H1 (cell line): ENCODE measurements at regions not wholly inside any gene's neighbourhood (a gene's known extent, or its start where the extent isn't known, plus 50 kb on each side); places are given as distances from the start of the nearest gene placed in this dataset.

Experiments used
- CTCF ChIA-PET: fragments of 300-600 bp; sonication (Branson Sonifier 250); formaldehyde crosslinking; loops from one replicate; lab custom pipeline; 2021; ENCODE audit not compliant: partially characterized antibody; lab: Charles Lee
- POLR2A ChIA-PET: fragments of 300-600 bp; sonication (Branson Sonifier 250); formaldehyde crosslinking; loops from one replicate; lab custom pipeline; 2021; ENCODE audit warnings: inconsistent platforms; ENCODE audit not compliant: partially characterized antibody; lab: Charles Lee
- DNase-seq, 2 experiments: peaks; one replicate each; pipeline versions ENCODE4 v3.0.0 to v3.0.0-alpha.2; 2010 to 2022; ENCODE audit warnings: low spot score in 2 of 2, low read depth in 1 of 2, mixed read lengths in 1 of 2
- FAIRE-seq: peaks from 2 replicates; lab custom pipeline; 2011; peaks lifted over from hg19 to GRCh38; lab: Jason Lieb, UNC
- H2AFZ ChIP-seq: 2 replicates; pipeline ENCODE4 v1.8.1; 2012; ENCODE audit warnings: low read length, inconsistent platforms
- H2AK5ac ChIP-seq: 2 replicates; pipeline ENCODE4 v1.6.1; 2013; ENCODE audit warnings: low read depth, low read length
- H2BK120ac ChIP-seq: replicated peaks from 2 replicates; pipeline ENCODE3; 2013; ENCODE audit warnings: low read depth, low read length, inconsistent platforms
- H2BK12ac ChIP-seq: 2 replicates; pipeline ENCODE4 v1.6.1; 2013; ENCODE audit warnings: low read depth, low read length
- H2BK15ac ChIP-seq: 2 replicates; pipeline ENCODE4 v1.6.1; 2013; ENCODE audit warnings: low read length
- H2BK20ac ChIP-seq: 2 replicates; pipeline ENCODE4 v1.6.1; 2013; ENCODE audit warnings: low read length
- H2BK5ac ChIP-seq: 2 replicates; pipeline ENCODE4 v1.6.1; 2013; ENCODE audit warnings: low read depth, low read length
- H3K14ac ChIP-seq: 2 replicates; pipeline ENCODE4 v1.6.1; 2013; ENCODE audit warnings: inconsistent platforms; ENCODE audit not compliant: insufficient read length
- H3K18ac ChIP-seq: 2 replicates; pipeline ENCODE4 v1.6.1; 2013; ENCODE audit warnings: low read length; ENCODE audit errors: extremely low read depth
- H3K23ac ChIP-seq: 2 replicates; pipeline ENCODE4 v1.6.1; 2013; ENCODE audit warnings: inconsistent platforms; ENCODE audit not compliant: insufficient read length
- H3K23me2 ChIP-seq: 2 replicates; pipeline ENCODE4 v1.6.1; 2013; ENCODE audit warnings: low read depth, low read length
- H3K27ac ChIP-seq: 2 replicates; pipeline ENCODE4 v1.6.1; 2011; ENCODE audit warnings: low read depth, low read length, inconsistent platforms
- H3K27me3 ChIP-seq, 4 experiments: replicated peaks in 1 of 4; 1 replicate in 1 of 4; 2 replicates in 3 of 4; pipeline versions ENCODE4 v1.6.1 to v1.8.1; 2011 to 2013; ENCODE audit warnings: low read length in 3 of 4, mild to moderate bottlenecking in 3 of 4, inconsistent platforms in 2 of 4, mixed read lengths in 2 of 4, moderate library complexity in 1 of 4; ENCODE audit not compliant: control insufficient read depth in 3 of 4, insufficient read depth in 3 of 4; ENCODE audit errors: extremely low read depth in 1 of 4
- H3K36me3 ChIP-seq, 4 experiments: 2 replicates each; pipeline versions ENCODE4 v1.6.1 to v1.8.1; 2011 to 2013; ENCODE audit warnings: mild to moderate bottlenecking in 4 of 4, low read length in 3 of 4, moderate library complexity in 2 of 4, control low read depth in 1 of 4, inconsistent platforms in 1 of 4; ENCODE audit not compliant: insufficient read depth in 4 of 4, control insufficient read depth in 2 of 4
- H3K4ac ChIP-seq: replicated peaks from 2 replicates; pipeline ENCODE3; 2013; ENCODE audit warnings: low read length, low read depth, mixed read lengths, inconsistent platforms; ENCODE audit not compliant: insufficient read length
- H3K4me1 ChIP-seq, 4 experiments: replicated peaks in 1 of 4; 1 replicate in 1 of 4; 2 replicates in 3 of 4; pipeline versions ENCODE4 v1.6.1 to v1.8.1; 2011 to 2013; ENCODE audit warnings: low read length in 3 of 4, inconsistent platforms in 2 of 4, mixed read lengths in 1 of 4; ENCODE audit not compliant: insufficient read depth in 4 of 4, control insufficient read depth in 3 of 4
- H3K4me2 ChIP-seq, 2 experiments: 2 replicates each; pipeline versions ENCODE4 v1.6.1 to v1.8.1; 2011 to 2013; ENCODE audit warnings: low read depth in 2 of 2, low read length in 2 of 2, control low read depth in 1 of 2, inconsistent platforms in 1 of 2, mild to moderate bottlenecking in 1 of 2; ENCODE audit not compliant: insufficient read depth in 1 of 2
- H3K4me3 ChIP-seq, 4 experiments: fragments of 200-600, 300-600 bp in 1 of 4; sonication (generic), shearing (Covaris generic), sonication (Bioruptor Twin) in 1 of 4; 2 replicates each; pipeline versions ENCODE4 v1.5.1 to v1.8.1; 2011 to 2016; ENCODE audit warnings: low read length in 4 of 4, low read depth in 3 of 4, control low read depth in 2 of 4, inconsistent platforms in 2 of 4, mild to moderate bottlenecking in 2 of 4, mixed read lengths in 1 of 4, moderate library complexity in 1 of 4; ENCODE audit not compliant: insufficient read depth in 2 of 4; ENCODE audit errors: extremely low read depth in 1 of 4
- H3K56ac ChIP-seq: replicated peaks from 2 replicates; pipeline ENCODE3; 2013; ENCODE audit warnings: low read depth, mild to moderate bottlenecking, mixed read lengths, low read length, inconsistent platforms; ENCODE audit not compliant: insufficient read length
- H3K79me1 ChIP-seq: 2 replicates; pipeline ENCODE4 v1.6.1; 2013; ENCODE audit warnings: low read depth, low read length, control low read depth
- H3K79me2 ChIP-seq, 2 experiments: 2 replicates each; pipeline versions ENCODE4 v1.6.1 to v1.8.1; 2012 to 2013; ENCODE audit warnings: low read length in 2 of 2, mild to moderate bottlenecking in 2 of 2, inconsistent platforms in 1 of 2; ENCODE audit not compliant: insufficient read depth in 2 of 2, control insufficient read depth in 1 of 2
- H3K9ac ChIP-seq, 4 experiments: replicated peaks in 1 of 4; 1 replicate in 1 of 4; 2 replicates in 3 of 4; pipeline versions ENCODE4 v1.6.1 to v1.8.1; 2011 to 2013; ENCODE audit warnings: low read depth in 3 of 4, low read length in 3 of 4, control low read depth in 2 of 4, mild to moderate bottlenecking in 2 of 4, moderate library complexity in 2 of 4, inconsistent platforms in 1 of 4; ENCODE audit errors: extremely low read depth in 1 of 4
- H3K9me3 ChIP-seq, 2 experiments: 2 replicates each; pipeline versions ENCODE4 v1.6.1 to v1.8.1; 2012 to 2013; ENCODE audit warnings: mild to moderate bottlenecking in 2 of 2, moderate library complexity in 2 of 2, control low read depth in 1 of 2, inconsistent platforms in 1 of 2, low read depth in 1 of 2, low read length in 1 of 2, mixed read lengths in 1 of 2; ENCODE audit not compliant: insufficient read depth in 2 of 2
- H4K20me1 ChIP-seq, 2 experiments: replicated peaks in 1 of 2; 2 replicates each; pipeline versions ENCODE3 to v1.8.1; 2011 to 2013; ENCODE audit warnings: inconsistent platforms in 2 of 2, low read length in 2 of 2, mild to moderate bottlenecking in 1 of 2; ENCODE audit not compliant: insufficient read depth in 2 of 2, control insufficient read depth in 1 of 2
- H4K5ac ChIP-seq: 2 replicates; pipeline ENCODE4 v1.6.1; 2013; ENCODE audit warnings: low read length, low read depth, mixed read lengths, inconsistent platforms; ENCODE audit not compliant: insufficient read length
- H4K8ac ChIP-seq: 2 replicates; pipeline ENCODE4 v1.8.0; 2013; ENCODE audit warnings: mild to moderate bottlenecking, moderate library complexity, low read length, inconsistent platforms; ENCODE audit not compliant: insufficient read depth; ENCODE audit errors: extremely low read depth
- H4K91ac ChIP-seq: replicated peaks from 2 replicates; pipeline ENCODE3; 2013; ENCODE audit warnings: low read length, mixed read lengths, inconsistent platforms; ENCODE audit not compliant: insufficient read length
- ATF2 ChIP-seq: IDR thresholded peaks from 2 replicates; pipeline ENCODE4 v1.6.1; 2012; ENCODE audit warnings: low read length, inconsistent platforms
- ATF3 ChIP-seq: IDR thresholded peaks from 2 replicates; pipeline ENCODE4 v1.6.1; 2011; ENCODE audit warnings: low read depth, mild to moderate bottlenecking, low read length; ENCODE audit not compliant: insufficient read depth
- CHD1 ChIP-seq: IDR thresholded peaks from 2 replicates; pipeline ENCODE4 v1.6.1; 2012; ENCODE audit warnings: low read depth, low read length, improper control_type of control experiment
- CREB1 ChIP-seq: IDR thresholded peaks from 2 replicates; pipeline ENCODE4 v1.6.1; 2012; ENCODE audit warnings: inconsistent platforms
- GTF2F1 ChIP-seq: IDR thresholded peaks from 2 replicates; pipeline ENCODE4 v1.6.1; 2012; ENCODE audit warnings: low read depth, low read length, improper control_type of control experiment, borderline replicate concordance
- HDAC6 ChIP-seq: IDR thresholded peaks from one replicate; pipeline ENCODE4 v1.7.1; 2012; ENCODE audit warnings: low read depth, mild to moderate bottlenecking, inconsistent platforms, low read length, moderate library complexity
- POLR2AphosphoS5 ChIP-seq: IDR thresholded peaks from 2 replicates; pipeline ENCODE4 v1.6.1; 2011; ENCODE audit warnings: low read depth, low read length
- RNF2 ChIP-seq: fragments of 200-900, 300-1000 bp; sonication (generic); IDR thresholded peaks from 2 replicates; pipeline ENCODE4 v1.7.1; 2016; ENCODE audit warnings: borderline replicate concordance, low read depth, mild to moderate bottlenecking, antibody characterized with exemption, low read length; ENCODE audit not compliant: poor library complexity, severe bottlenecking; ENCODE audit errors: missing control alignments
- USF2 ChIP-seq: IDR thresholded peaks from 2 replicates; pipeline ENCODE4 v1.6.1; 2011; ENCODE audit warnings: low read length, improper control_type of control experiment
- WGBS, 2 experiments: shearing (Covaris generic) in 1 of 2; methylation state at CpG; one replicate each; pipeline versions ENCODE4 v1.1.6 to v1.1.7; 2013 to 2015; ENCODE audit warnings: low lambda C conversion rate in 2 of 2, mixed read lengths in 2 of 2, inconsistent platforms in 1 of 2, low coverage in 1 of 2, missing lambda C conversion rate in 1 of 2; ENCODE audit not compliant: insufficient replicate concordance in 2 of 2, insufficient coverage in 1 of 2, insufficient read length in 1 of 2; ENCODE audit errors: extremely low coverage in 1 of 2, missing lambda C conversion rate in 1 of 2; 5-methylcytosine and 5-hydroxymethylcytosine counted together

GRCh38 chr4:137993232-137993631, 248.9 kb downstream of the SLC7A11 start (continued):
- no peak for TF ChIP-seq HDAC6

- POLR2A ChIA-PET: no interaction called here
- no peak for FAIRE-seq
- H2AFZ ChIP-seq: no peak overlapping the region
- TF ChIP-seq USF2: no peak
- TF ChIP-seq POLR2AphosphoS5: no peak
- no peak for TF ChIP-seq RNF2
- no peak for TF ChIP-seq ATF3
- no peak for TF ChIP-seq GTF2F1
- no peak for TF ChIP-seq ATF2
- no peak for TF ChIP-seq CHD1
- no peak for TF ChIP-seq CREB1
These were observed 260.9 kb downstream of the SLC7A11 start for GRCh38 chr4:137981277-137981676.

More at GRCh38 chr4:137981277-137981676, 260.9 kb downstream of the SLC7A11 start:
- Histone ChIP-seq H2BK15ac (no peak overlapping the region), H2AK5ac (no peak overlapping the region), H3K27me3 (no peaks in the 10 kb centered on the region), H3K4me2 (no peak overlapping the region), H2BK5ac (no peak overlapping the region), H2BK120ac (no peak overlapping the region), H4K5ac (no peak overlapping the region), H3K79me1 (no peaks in the 10 kb centered on the region), H3K9ac (no peak overlapping the region), H3K4ac (no peak overlapping the region), H3K56ac (no peak overlapping the region), H4K91ac (no peak overlapping the region), H3K27ac (no peak overlapping the region), H3K18ac (no peak overlapping the region), H3K36me3 (no peaks in the 10 kb centered on the region), H3K14ac (no peak overlapping the region), H3K9me3 (no peaks in the 10 kb centered on the region), H2BK12ac (no peak overlapping the region), H3K4me3 (no peak overlapping the region), H4K20me1 (no peaks in the 10 kb centered on the region), H4K8ac (no peak overlapping the region), H2BK20ac (no peak overlapping the region), H3K4me1 (no peaks in the 10 kb centered on the region), H3K79me2 (no peaks in the 10 kb centered on the region), H3K23me2 (no peaks in the 10 kb centered on the region; the same call in 1 of the 2 replicates), H3K23ac (no peak overlapping the region)
- DNase-seq: no peak
- 96% methylated on average over 3 of the region's 3 CpGs; no CpG with 5 or more reads in 1 of the 2 experiments for whole genome bisulfite sequencing, 2 experiments
- CTCF ChIA-PET: interaction anchor here (1.2 kb wide), 1 partner anchor 109 kb away, joined by 3 read pairs; no protein-coding TSS in a partner anchor
